ENCODE measurements at regions not wholly inside any gene's neighbourhood (a gene's known extent, or its start where the extent isn't known, plus 50 kb on each side); places are given as distances from the start of the nearest gene placed in this dataset.
"Not testable (repeated sequence)": the region's sequence is repeated elsewhere in the genome, so short reads cannot be mapped to it uniquely, and the experiment has no call there.

DNA sequence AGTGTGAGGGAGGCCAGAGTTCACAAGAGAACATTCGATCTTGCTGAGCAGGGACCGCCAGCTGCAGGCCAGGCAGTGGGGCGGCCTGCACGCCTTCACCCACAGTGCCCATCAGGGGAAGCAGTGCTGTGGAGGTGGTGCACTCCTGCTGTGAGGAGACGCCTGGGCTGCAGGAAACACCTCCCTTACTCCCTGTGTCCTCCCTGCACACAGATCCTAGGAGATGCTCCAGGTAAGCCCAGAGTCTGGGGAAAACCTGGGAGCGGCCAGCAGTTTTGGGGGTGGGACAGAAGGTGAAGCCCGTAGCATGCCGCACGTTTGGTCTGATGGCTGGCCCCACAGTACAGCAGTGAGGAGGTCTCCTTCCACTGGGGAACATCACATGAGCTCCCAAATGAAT lies 180.8 kb upstream of the RAB6C start:
- DNase-seq: no peak

DNA sequence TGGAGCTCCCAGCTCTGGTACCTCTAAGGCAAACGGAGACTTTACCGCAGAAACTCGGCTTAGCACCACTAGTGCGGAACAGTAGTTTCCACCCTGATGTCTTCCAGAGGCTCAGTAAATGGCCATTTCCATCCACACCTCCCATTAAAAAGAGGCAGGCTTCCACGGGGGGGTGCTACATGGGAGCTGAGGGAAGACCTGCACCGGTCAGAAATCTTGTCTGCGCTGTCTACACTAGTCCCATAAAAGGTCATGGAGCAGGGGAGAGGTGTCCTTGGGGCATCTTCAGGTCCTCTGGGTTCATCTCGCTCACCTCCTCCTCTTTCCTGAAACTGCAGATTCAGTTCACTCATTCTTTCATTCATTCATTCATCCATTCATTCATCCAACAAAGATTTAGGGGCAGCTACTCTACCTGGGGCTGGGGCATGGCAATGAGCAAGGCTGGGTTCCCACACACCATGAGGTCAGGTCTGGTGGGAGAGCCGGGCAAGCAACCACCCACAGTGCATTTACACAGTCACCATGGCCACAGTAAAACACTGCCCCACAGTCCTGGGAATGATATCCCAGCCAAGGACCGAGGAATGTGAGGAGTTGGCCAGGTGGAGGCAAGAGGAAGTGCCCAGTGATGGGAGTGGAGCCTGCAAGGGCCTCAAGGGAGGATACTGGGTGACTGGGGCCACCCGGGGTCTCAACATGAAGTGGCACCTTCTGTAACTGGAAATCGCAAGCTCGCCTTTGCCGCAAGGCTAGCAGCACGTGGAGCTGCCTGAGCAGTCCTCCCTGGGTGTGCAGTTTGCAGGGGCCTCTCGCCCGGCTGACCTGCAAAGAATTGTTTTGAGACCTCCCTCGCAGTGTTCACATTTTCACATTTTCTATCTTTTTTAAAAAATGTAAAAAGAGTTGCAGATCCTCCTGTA lies 180.2 kb upstream of the RAB6C start:
- no peak for DNase-seq

- no peak for DNase-seq
Measured at GRCh38 chr2:129800285-129800684, 179.2 kb upstream of the RAB6C start.

- no peak for DNase-seq
Measured at GRCh38 chr2:129800686-129801085, 178.8 kb upstream of the RAB6C start.

DNA sequence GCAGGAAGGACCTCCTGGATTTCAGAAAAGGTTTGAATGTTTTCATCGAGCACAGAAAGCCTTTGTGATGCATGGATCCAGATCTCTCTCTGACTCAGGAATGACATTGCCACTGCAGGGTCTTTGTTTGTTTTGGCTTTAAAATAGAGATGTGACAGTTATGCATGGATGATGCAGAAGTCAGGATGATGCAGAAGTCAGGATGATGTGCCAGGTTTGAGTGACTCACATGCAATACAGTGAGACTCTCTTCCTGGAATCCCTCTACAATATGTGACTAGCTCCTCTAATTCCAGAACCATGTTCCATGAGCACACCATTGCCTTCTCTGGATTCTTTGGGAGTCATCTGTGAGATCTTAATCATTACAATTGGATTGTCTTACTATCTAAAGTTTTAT lies 177.9 kb upstream of the RAB6C start:
- no peak for DNase-seq

DNA sequence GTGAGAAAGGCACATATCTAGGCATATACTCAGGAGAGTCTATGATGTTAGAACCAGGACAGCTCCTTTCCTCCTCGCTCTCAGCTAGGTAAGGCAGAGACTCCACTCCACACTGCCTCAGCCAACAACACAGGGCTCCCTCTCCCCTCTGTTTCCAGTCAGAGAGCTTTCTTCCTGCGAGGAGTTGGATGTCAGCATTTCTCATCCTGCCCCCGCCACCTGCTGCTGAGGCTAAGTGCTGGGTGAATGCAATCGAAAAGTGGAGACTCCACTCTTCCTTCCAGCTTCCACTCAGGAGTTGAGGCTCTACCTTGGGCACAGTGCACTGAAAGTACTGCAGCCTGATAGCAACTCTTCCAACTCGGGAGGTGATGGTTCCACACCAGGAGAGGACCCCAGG lies 177.2 kb upstream of the RAB6C start:
- DNase-seq: no peak

- DNase-seq: no peak
Measured at GRCh38 chr2:129803032-129803431, 176.4 kb upstream of the RAB6C start.

DNA sequence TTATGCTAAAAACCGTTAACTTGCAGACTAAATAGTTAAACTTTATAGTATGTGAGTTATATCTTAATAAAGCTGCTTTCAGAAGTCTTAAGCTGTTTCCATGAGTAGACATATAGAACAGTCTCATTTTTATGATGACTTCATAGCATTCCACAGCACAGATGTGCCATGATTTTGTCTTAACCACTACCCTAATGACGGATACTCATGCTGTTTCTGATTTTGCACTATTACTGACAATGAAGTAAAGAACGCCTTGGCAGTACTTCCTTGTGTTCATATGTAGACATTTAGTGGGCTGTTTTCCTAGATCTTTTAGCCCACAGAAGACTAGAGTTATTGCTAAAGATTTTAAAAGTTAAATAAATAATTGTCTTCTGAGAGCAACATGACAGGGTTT lies 175.6 kb upstream of the RAB6C start:
- no peak for DNase-seq

GRCh38 chr2:129805899-129806298 lies 173.6 kb upstream of the RAB6C start:
- no peak for DNase-seq

DNA sequence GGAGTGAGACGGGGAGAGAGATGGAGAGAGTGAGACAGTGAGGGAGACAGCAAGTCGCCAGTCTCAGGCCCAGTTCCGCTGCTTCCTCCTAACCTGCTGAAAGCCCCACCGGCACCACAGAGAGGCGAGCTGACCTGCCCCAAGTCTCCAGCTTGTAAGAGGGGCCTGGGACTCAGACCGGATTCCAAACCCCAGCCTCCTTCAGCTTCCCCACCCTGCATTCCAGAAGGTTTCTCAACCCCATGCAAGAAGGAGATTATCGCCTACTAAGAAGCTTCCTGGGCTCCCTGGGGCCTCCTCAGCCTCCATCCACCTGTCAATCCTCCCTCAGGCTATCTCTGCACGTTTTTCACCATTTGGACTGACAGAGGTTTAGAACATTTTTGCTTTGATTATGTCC lies 173.1 kb upstream of the RAB6C start:
- no peak for DNase-seq

GRCh38 chr2:129806990-129807389 lies 172.5 kb upstream of the RAB6C start:
- no peak for DNase-seq

DNA sequence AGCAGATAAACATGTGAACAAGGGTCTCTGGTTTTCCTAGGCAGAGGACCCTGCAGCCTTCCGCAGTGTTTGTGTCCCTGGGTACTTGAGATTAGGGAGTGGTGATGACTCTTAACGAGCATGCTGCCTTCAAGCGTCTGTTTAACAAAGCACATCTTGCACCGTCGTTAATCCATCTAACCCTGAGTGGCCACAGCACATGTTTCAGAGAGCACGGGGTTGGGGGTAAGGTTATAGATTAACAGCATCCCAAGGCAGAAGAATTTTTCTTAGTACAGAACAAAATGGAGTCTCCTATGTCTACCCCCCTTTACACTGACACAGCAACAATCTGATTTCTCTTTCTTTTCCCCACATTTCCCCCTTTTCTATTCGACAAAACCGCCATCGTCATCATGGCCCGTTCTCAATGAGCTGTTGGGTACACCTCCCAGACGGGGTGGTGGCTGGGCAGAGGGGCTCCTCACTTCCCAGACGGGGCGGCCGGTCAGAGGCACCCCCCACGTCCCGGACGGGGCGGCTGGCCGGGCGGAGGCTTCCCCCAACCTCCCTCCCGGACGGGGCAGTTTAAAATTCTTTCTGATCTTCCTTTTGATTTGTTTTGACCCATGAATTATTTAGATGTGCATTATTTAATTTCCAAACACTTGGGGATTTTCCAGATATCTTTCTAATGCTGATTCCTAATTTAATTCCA lies 171.7 kb upstream of the RAB6C start:
- not testable (repeated sequence) for DNase-seq

DNA sequence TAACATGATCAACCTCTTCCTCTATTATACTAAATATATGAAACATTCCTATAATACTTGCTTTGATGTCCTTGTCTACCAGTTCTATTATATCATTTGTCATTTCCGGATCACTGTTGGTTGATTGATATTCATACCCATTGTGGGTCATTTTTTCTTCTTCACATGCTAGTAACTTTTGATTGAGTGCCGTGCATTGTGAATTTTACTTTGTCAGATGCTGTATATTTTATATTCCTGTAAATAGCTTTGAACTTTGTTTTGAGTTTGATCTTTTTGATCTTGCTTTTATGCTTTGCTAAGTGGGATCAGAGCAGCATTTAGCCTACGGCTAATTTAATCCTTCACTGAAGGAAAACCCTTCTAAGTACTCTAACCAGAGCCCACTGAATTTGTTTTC lies 168.9 kb upstream of the RAB6C start:
- DNase-seq: no peak

- DNase-seq: no peak
Measured at GRCh38 chr2:129812071-129812470, 167.4 kb upstream of the RAB6C start.

DNA sequence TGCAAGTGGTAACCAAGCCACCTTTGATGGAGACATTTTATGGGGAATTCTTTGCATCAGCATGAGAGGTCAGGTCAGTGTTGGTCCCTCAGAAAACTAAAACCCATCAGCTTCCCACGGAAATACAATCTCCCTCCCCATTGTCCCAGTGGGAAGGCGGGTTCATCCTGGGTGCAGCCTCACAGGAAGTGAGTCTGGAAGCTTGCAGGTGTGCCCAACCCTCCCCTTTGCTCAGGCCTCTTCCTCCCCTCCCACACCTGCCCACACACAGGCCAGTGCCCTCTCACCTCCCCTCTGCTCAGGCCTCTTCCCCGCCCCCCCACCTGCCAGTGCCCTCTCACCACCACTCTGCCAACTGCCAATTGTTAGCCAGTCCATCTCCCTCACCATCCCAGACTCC lies 166.8 kb upstream of the RAB6C start:
- DNase-seq: no peak

- no peak for DNase-seq
Measured at GRCh38 chr2:129813404-129813803, 166.1 kb upstream of the RAB6C start.

GRCh38 chr2:129816813-129817574 lies 162.5 kb upstream of the RAB6C start:
- DNase-seq: no peak

DNA sequence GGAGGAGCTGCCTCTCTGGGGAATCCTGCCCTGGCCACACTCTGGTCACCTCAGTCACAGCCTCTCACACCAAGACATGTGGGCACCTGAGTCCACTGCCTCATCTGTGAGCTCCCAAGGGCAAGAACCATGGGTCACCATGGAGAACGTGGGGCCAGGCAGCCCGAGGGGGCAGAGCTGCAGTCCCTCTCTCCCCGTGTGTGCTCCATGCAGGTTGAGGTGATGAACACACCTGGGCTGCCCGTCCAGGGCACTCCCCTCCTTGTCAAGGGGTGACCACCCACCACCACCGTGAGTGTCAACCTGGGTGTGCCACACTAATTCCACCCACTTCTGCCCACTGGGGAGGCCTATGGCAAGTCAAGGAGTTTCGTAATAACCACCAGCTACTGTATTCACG lies 159.6 kb upstream of the RAB6C start:
- no peak for DNase-seq

DNA sequence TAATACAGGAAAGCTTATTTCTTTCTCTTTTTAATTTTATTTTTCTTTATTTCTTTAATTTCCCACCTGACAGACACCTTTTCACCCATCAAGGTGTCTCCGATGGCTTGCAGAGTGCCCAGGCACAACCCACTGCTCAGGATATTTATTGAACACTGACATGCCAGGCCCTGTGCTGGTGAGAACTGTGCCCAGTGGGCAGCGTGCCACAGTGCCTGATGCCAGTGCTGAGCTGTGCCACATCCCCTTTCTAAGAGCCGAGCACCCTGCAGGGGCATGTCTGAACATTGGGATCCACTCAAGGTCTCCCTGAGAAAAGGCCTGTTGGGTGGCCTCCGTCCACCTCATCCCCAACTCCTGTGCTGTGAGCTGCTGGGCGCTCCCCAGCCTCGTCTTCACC lies 158.6 kb upstream of the RAB6C start:
- no peak for DNase-seq

GRCh38 chr2:129821445-129821844 lies 158.0 kb upstream of the RAB6C start:
- no peak for DNase-seq

- DNase-seq: no peak
Measured at GRCh38 chr2:129823044-129823443, 156.4 kb upstream of the RAB6C start.

DNA sequence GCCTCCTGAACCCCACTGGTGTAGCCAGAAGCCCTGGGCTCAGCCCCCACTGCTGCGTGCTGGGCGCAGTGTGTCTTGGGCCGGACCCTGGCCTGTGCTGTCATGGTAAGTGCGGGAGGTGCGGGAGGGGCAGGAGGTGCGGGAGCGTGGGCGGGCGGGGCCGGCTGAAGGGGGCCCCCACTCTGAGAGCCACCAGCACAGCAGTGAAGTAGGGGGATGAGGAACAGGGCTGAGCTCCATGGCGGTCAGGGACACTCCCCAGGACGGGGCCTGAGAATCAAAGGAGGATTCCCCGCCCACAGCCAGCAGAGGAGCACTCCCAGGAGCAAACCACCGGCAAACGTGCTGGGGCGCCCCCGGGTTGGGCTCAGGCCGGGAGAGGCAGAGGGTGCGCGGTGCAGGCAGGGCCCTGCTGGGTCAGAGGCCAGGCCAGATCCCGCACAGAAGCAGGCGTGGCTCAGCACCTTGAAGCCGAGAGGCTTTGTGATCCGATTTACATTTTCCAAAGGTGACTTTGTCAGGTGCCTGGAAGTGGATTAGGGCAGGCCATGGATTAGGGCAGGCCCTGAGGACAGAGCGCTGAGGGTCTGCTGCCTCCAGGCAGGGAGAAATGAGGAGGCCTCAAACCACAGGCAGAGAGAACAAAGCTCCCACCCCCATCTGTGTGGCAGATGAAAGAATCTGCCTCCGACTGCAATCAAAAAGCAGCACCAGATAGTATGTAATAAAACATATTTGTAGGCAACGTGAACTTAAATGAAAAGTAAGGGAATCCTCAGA lies 152.0 kb upstream of the RAB6C start:
- no peak for DNase-seq

DNA sequence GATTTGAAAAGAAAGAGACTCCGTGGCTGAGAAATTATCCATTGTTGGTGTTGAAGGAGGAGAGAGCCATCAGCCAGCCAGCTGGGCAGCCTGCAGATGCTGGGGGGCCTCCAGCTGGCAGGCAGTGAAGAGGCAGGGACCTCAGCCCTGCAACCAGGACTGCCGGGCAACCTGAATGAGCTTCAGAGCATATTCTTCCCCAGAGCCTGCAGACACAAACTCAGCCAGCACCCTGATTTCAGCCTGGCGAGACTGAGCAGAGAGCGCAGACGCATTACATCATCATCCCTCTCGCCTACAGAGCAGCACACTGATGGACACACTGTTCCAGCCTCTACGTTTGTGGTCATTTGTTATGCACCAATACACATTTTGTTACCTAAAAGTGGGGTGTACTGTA lies 150.7 kb upstream of the RAB6C start:
- DNase-seq: no peak
